ENCODE measurements at regions not wholly inside any gene's neighbourhood (a gene's known extent, or its start where the extent isn't known, plus 50 kb on each side); places are given as distances from the start of the nearest gene placed in this dataset.

DNA sequence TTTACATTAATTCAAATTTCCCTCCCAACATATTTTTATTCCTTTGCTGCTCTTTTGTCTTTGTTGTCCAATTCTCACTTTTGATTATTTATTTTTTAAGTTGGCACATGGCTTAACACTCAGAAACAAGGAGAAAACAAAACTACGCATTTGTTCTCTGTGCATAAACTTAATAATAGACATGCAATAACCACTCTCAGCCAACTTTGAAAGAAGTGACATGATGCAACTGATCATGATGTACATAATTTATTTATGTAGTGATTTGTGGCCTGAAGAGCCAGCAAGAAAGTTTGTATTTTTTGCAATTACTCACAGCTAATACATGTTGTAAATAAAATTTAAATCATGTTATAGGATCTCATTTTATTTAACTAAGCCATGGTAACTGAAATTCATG lies 942.8 kb upstream of the PIK3C3 start:
- DNase-seq (ENCODE audit: low read depth) = no peak
- TF ChIP-seq, protein P1, sequence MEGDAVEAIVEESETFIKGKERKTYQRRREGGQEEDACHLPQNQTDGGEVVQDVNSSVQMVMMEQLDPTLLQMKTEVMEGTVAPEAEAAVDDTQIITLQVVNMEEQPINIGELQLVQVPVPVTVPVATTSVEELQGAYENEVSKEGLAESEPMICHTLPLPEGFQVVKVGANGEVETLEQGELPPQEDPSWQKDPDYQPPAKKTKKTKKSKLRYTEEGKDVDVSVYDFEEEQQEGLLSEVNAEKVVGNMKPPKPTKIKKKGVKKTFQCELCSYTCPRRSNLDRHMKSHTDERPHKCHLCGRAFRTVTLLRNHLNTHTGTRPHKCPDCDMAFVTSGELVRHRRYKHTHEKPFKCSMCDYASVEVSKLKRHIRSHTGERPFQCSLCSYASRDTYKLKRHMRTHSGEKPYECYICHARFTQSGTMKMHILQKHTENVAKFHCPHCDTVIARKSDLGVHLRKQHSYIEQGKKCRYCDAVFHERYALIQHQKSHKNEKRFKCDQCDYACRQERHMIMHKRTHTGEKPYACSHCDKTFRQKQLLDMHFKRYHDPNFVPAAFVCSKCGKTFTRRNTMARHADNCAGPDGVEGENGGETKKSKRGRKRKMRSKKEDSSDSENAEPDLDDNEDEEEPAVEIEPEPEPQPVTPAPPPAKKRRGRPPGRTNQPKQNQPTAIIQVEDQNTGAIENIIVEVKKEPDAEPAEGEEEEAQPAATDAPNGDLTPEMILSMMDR (conservative IDR thresholded peaks at IDR 0.05; ENCODE audit: control insufficient read depth, insufficient read depth, low read depth, low read length) = no peak
- H3K4me3 ChIP-seq (ENCODE audit: control insufficient read depth, low read depth, low read length) = no peak overlapping the region

DNA sequence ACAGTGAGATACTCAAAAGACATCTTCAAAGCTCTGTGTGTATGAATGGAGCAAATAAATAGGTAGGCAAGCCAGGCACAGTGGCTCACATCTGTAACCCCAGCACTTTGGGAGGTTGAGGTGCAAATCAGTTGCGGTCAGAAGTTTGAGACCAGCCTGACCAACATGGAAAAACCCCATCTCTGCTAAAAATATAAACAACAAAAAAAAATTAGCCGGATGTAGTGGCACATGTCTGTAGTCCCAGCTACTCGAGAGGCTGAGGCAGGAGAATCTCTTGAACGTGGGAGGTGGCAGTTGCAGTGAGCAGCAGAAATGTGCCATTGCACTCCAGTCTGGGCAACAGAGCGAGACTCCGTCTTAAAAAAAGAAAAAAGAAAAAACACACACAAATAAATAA lies 945.1 kb upstream of the PIK3C3 start:
- no peak for DNase-seq (ENCODE audit: low read depth)
- TF ChIP-seq, protein P1 (conservative IDR thresholded peaks at IDR 0.05; ENCODE audit: control insufficient read depth, insufficient read depth, low read depth, low read length) = no peak
- no peak overlapping the region for H3K4me3 ChIP-seq (ENCODE audit: control insufficient read depth, low read depth, low read length)

DNA sequence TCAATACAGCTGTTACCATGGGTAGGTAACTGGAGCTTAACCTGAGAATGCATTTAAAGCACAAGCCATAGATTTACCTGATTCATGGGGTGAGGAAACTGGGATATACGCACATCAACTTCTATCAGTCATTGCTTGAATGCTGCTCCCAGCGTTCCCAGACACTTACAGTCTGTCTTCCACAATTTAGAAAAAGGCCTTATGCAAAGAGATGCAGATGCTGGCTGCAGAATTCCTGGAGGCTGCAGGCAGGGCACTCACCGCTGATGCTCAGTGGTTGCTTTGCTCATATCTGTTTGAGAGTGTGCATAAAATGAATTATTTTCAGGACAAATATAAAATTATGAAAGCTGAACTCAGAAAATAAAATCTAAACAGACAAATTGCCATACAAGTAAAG lies 950.7 kb upstream of the PIK3C3 start:
- TF ChIP-seq, protein P1 (conservative IDR thresholded peaks at IDR 0.05; ENCODE audit: control insufficient read depth, insufficient read depth, low read depth, low read length) = no peak

DNA sequence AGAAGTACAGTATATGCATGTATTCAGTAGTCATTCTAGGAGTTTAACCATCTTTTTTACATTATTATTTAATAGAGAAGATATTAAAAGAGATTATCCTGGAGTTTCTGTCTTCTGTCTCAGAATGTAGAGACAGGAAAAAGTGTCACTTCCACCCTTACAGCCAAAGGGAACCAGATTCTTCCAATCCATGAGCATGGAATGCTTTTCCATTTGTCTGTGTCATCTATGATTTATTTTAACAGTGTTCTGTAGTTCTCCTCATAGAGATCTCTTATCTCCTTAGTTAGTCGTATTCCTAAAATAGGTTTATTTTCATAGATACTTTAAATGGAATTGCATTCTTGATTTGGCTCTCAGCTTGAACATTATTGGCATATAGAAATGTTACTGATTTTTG lies 959.5 kb upstream of the PIK3C3 start:
- TF ChIP-seq, protein P1 (conservative IDR thresholded peaks at IDR 0.05; ENCODE audit: control insufficient read depth, insufficient read depth, low read depth, low read length) = no peak
- H3K4me3 ChIP-seq (ENCODE audit: control insufficient read depth, low read depth, low read length) = no peak overlapping the region
- no peak for DNase-seq (ENCODE audit: low read depth)

More for the DNA sequence above, 950.7 kb upstream of the PIK3C3 start:
- no peak overlapping the region for H3K4me3 ChIP-seq (ENCODE audit: control insufficient read depth, low read depth, low read length)
- DNase-seq (ENCODE audit: low read depth) = no peak

DNA sequence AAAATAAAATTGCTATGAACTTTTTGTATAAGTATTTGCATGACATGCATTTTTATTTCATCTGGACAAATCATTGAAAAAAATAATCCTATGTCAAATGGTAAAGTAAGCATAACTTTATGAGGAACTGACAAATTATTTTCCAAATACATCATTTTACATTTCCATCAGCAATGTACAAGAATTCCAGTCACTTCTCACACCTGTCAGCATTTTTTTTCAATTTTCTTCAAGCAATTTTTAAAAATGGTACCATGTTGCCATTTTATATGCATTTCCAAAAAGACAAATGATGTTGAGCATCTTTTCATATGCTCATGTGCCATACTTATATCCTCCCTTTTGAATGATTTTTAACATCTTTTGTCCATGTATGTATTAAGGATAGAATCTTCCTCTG lies 961.7 kb upstream of the PIK3C3 start:
- DNase-seq (ENCODE audit: low read depth) = no peak
- TF ChIP-seq, protein P1 (conservative IDR thresholded peaks at IDR 0.05; ENCODE audit: control insufficient read depth, insufficient read depth, low read depth, low read length) = no peak
- no peak overlapping the region for H3K4me3 ChIP-seq (ENCODE audit: control insufficient read depth, low read depth, low read length)

DNA sequence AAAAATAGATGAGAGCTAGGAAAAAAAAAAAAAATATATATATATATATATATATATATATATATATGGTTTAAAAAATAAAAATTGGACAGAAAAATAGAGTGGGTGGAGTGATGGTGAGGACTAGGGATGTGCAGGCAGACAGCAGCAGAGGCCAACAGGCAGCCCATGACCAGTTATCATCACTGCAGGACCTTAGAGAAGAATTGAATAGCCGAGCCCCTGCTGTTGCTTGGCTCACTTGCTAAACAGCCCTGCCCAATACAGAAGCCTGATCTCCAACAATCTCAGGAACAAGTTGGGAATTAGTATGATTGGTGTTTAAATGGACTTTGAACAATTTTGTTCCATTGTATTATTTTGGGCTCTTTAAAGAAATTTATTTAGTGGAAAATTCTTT lies 967.5 kb upstream of the PIK3C3 start:
- TF ChIP-seq, protein P1 (conservative IDR thresholded peaks at IDR 0.05; ENCODE audit: control insufficient read depth, insufficient read depth, low read depth, low read length) = no peak
- H3K4me3 ChIP-seq (ENCODE audit: control insufficient read depth, low read depth, low read length) = no peak overlapping the region
- no peak for DNase-seq (ENCODE audit: low read depth)

DNA sequence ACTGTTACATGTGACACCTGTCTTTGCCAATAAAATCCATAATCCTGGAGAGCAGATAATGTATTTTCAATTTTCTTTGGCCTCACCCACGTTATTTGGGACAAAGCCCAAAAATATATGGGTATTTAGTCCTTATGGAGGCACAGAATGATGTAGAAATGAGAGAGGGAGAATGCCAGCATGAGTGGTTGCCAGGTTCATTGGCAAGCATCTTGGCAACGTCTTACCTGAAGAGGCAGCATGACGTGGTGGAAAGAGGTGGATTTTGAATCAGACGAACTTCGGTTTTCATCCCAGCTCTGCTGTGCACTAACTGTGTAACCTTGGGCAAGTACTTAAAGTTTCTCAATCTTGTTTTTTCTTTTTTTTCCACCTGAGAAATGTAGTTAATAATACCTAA lies 969.6 kb upstream of the PIK3C3 start:
- no peak for DNase-seq (ENCODE audit: low read depth)
- H3K4me3 ChIP-seq (ENCODE audit: control insufficient read depth, low read depth, low read length) = no peak overlapping the region
- TF ChIP-seq, protein P1 (conservative IDR thresholded peaks at IDR 0.05; ENCODE audit: control insufficient read depth, insufficient read depth, low read depth, low read length) = no peak

All from fibroblast of mammary gland (primary cell).